ENCODE measurements at regions not wholly inside any gene's neighbourhood (a gene's known extent, or its start where the extent isn't known, plus 50 kb on each side); places are given as distances from the start of the nearest gene placed in this dataset.

- TF ChIP-seq POLR2A (IDR thresholded peaks at IDR 0.05) = no peak
- TF ChIP-seq CTCF (IDR thresholded peaks at IDR 0.05) = no peak
Measured at GRCh38 chr15:60130398-60130797, 126.3 kb downstream of the FOXB1 start.

Data from testis (tissue), 2 donors.